GM23248 (cell line): ENCODE measurements at regions not wholly inside any gene's neighbourhood (a gene's known extent, or its start where the extent isn't known, plus 50 kb on each side); places are given as distances from the start of the nearest gene placed in this dataset.

Experiments used
- EZH2 ChIP-seq: fragments of 200-600 bp; sonication (generic); IDR thresholded peaks from 2 replicates; pipeline ENCODE4 v1.6.1; 2018; ENCODE audit warnings: antibody characterized with exemption, mild to moderate bottlenecking; ENCODE audit not compliant: insufficient read depth, poor library complexity, severe bottlenecking
- EZH2phosphoT487 ChIP-seq: fragments of 200-600 bp; sonication (generic); IDR thresholded peaks from 2 replicates; pipeline ENCODE4 v1.6.1; 2018; ENCODE audit warnings: antibody characterized with exemption, moderate library complexity, mild to moderate bottlenecking, low read depth; ENCODE audit not compliant: insufficient read depth

GRCh38 chr15:69603369-69604071 is 150.9 kb downstream of the RPLP1 start:
- TF ChIP-seq EZH2, result no peak
- TF ChIP-seq EZH2phosphoT487, result no peak
